ENCODE measurements at regions not wholly inside any gene's neighbourhood (a gene's known extent, or its start where the extent isn't known, plus 50 kb on each side); places are given as distances from the start of the nearest gene placed in this dataset.

DNA sequence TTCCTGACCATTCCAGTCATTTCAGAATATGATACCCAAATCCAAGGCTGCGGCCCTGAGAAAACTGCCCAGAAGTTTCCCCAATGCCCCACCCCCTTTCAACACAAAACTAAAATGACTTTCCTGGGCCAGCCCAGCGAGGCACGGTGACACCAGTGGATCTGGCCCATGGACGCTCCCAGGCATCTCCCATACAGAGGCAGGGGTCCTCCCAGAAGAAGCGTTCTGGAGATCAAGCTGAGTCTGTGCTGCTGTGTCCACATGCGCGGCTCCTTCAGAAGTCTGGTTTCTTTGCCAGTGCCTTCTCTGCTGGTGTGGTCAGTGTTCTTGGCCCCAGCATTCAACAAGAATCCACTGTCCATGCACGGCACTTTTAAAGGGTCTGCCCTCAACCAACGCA lies 228.2 kb upstream of the SFSWAP start:
- TF ChIP-seq GATA2 (IDR thresholded peaks at IDR 0.05; ENCODE audit: low read depth, low read length) (no peak), GATA3 (IDR thresholded peaks at IDR 0.05; ENCODE audit: low read depth, low read length) (no peak)
